GM19043 (cell line): ENCODE measurements at regions not wholly inside any gene's neighbourhood (a gene's known extent, or its start where the extent isn't known, plus 50 kb on each side); places are given as distances from the start of the nearest gene placed in this dataset.
"Not testable (repeated sequence)": the region's sequence is repeated elsewhere in the genome, so short reads cannot be mapped to it uniquely, and the experiment has no call there.

ENCODE experiments used
- ATAC-seq: cut with Tn5 transposase; IDR thresholded peaks from one replicate; pipeline ENCODE4 v1.9.1; 2021; ENCODE audit warnings: low read depth; ENCODE audit not compliant: unreplicated experiment

- ATAC-seq: no peak
Observed at GRCh38 chr7:81488210-81488609, 281.6 kb downstream of the HGF start.

DNA sequence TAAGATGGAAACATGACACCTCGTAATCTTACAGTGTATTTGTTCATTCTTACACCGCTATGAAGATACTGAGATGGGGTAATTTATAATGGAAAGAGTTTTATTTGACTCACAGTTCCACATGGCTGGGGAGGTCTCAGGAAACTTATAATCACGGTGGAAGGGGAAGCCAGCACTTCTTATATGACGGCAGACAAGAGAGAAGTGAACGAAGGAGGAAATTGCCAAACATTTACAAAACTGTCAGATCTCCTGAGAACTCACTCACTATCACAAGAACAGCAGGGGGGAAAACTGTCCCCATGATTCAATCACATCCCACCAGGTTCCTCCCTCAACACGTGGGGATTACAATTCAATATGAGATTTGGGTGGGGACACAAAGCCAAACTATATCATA is 282.3 kb downstream of the HGF start:
- no peak for ATAC-seq

DNA sequence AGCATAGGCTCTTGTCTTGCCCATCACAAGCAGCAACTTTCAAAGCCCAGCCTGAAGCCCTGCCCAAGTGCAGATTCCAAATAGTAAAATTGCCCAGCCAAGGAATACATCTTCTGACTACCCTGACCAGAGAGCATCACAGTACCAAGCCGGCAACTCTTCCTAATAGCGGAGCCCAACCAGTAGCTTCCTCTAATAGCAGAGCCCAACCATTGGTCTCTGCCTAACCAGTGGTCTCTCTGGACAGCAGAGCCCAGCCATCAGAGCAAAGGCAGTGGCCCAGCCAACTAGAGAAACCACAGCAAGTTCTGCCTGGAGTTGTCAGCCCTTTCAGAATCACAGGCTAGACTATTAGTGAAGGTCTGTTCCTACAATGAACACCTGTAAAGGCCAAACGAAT is 285.6 kb downstream of the HGF start:
- ATAC-seq: no peak

- no peak for ATAC-seq
Observed at GRCh38 chr7:81482600-81483186, 287.2 kb downstream of the HGF start.

- ATAC-seq: no peak
Observed at GRCh38 chr7:81478664-81479063, 291.2 kb downstream of the HGF start.

GRCh38 chr7:81478201-81478600 is 291.6 kb downstream of the HGF start:
- ATAC-seq: not testable (repeated sequence)

- ATAC-seq: no peak
Observed at GRCh38 chr7:81473236-81473635, 296.6 kb downstream of the HGF start.

GRCh38 chr7:81470724-81471379 is 299.0 kb downstream of the HGF start:
- no peak for ATAC-seq

- ATAC-seq: no peak
Observed at GRCh38 chr7:81469869-81470723, 299.8 kb downstream of the HGF start.

GRCh38 chr7:81469153-81469868 is 300.5 kb downstream of the HGF start:
- ATAC-seq: no peak

GRCh38 chr7:81468526-81468925 is 301.3 kb downstream of the HGF start:
- no peak for ATAC-seq

GRCh38 chr7:81467964-81468363 is 301.9 kb downstream of the HGF start:
- ATAC-seq: no peak

GRCh38 chr7:81462672-81463071 is 307.2 kb downstream of the HGF start:
- no peak for ATAC-seq

DNA sequence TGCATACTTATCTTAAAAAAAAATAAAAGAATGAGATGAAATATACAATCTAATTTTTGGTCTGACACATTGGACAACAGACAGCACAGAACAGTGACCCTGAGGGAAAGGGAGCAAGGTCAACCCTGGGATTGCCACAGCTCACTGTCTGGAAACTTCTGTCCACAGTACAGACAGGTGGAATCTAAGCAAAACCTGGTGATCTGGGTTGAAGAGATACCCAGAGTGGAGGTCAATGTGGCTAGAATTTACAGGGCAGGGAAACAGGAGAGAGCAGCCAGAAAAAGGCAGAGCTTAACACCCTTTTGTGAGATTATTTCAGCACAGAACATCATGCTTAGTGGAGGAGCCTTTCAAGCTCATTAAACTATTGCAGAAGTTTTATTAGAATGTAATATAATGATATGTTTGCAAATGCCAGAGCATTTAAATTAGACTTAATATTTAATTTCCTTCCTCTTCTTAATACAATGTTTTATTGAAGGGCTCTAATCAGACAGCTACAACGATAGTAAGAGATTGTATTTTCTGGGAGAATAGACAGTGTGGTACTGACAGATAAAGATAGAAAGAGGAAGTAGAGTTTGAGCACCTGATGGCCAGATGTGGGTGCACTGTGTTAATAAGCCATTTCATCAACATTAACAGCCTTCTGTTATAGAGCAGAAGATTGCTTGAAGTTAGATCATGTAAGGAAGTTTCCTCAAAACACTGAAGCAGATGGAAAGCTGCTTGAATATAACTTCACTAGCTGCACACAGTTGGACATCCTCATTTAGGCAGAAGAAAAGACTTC is 309.4 kb downstream of the HGF start:
- ATAC-seq: no peak

GRCh38 chr7:81459485-81459884 is 310.4 kb downstream of the HGF start:
- ATAC-seq: no peak

- ATAC-seq: no peak
Observed at GRCh38 chr7:81457852-81458522, 311.9 kb downstream of the HGF start.

GRCh38 chr7:81453770-81454169 is 316.1 kb downstream of the HGF start:
- not testable (repeated sequence) for ATAC-seq

GRCh38 chr7:81449105-81449504 is 320.7 kb downstream of the HGF start:
- ATAC-seq: no peak

GRCh38 chr7:81447351-81447952 is 322.4 kb downstream of the HGF start:
- no peak for ATAC-seq
